Loucy (cell line): ENCODE measurements at regions not wholly inside any gene's neighbourhood (a gene's known extent, or its start where the extent isn't known, plus 50 kb on each side); places are given as distances from the start of the nearest gene placed in this dataset.

Source experiments
- H2AFZ ChIP-seq: fragments of 200-600 bp; sonication (generic); 2 replicates; pipeline ENCODE4 v1.6.0; 2016; ENCODE audit warnings: antibody characterized with exemption, mild to moderate bottlenecking, low read length, moderate library complexity
- H3F3A ChIP-seq: fragments of 200-600 bp; 2 replicates; pipeline ENCODE4 v1.6.0; 2016; ENCODE audit warnings: antibody characterized with exemption, low read depth, mild to moderate bottlenecking
- H3K27me3 ChIP-seq: fragments of 200-600 bp; sonication (generic); 2 replicates; pipeline ENCODE4 v1.6.1; 2014; ENCODE audit warnings: low read length, mild to moderate bottlenecking; ENCODE audit not compliant: insufficient read depth, poor library complexity, severe bottlenecking
- H3K36me3 ChIP-seq: fragments of 200-600 bp; sonication (generic); 2 replicates; pipeline ENCODE4 v1.6.1; 2016; ENCODE audit warnings: low read length; ENCODE audit not compliant: insufficient read depth
- H3K4me1 ChIP-seq: fragments of 200-600 bp; sonication (generic); 2 replicates; pipeline ENCODE4 v1.5.1; 2014; ENCODE audit warnings: low read length, mild to moderate bottlenecking; ENCODE audit not compliant: insufficient read depth, poor library complexity, severe bottlenecking
- H3K4me2 ChIP-seq: fragments of 200-600 bp; sonication (generic); 2 replicates; pipeline ENCODE4 v1.6.0; 2014; ENCODE audit warnings: antibody characterized with exemption, low read length, low read depth, mild to moderate bottlenecking; ENCODE audit not compliant: poor library complexity, severe bottlenecking
- H3K4me3 ChIP-seq: fragments of 200-600 bp; sonication (generic); 2 replicates; pipeline ENCODE4 v1.5.1; 2014; ENCODE audit warnings: low read length, mild to moderate bottlenecking, mixed read lengths; ENCODE audit not compliant: poor library complexity, severe bottlenecking
- H3K79me2 ChIP-seq: fragments of 200-600 bp; sonication (generic); 2 replicates; pipeline ENCODE4 v1.6.1; 2014; ENCODE audit warnings: low read length; ENCODE audit not compliant: insufficient read depth
- H3K9ac ChIP-seq: fragments of 200-600 bp; sonication (generic); 2 replicates; pipeline ENCODE4 v1.6.0; 2014; ENCODE audit warnings: mild to moderate bottlenecking, low read depth, low read length, moderate library complexity; ENCODE audit not compliant: poor library complexity, severe bottlenecking
- H3K9me2 ChIP-seq: fragments of 200-600 bp; sonication (generic); replicated peaks from 2 replicates; pipeline ENCODE4 v1.6.1; 2016; ENCODE audit warnings: low read depth, low read length, mixed read lengths
- H3K9me3 ChIP-seq: fragments of 200-600 bp; sonication (generic); 2 replicates; pipeline ENCODE4 v1.6.1; 2014; ENCODE audit warnings: mild to moderate bottlenecking, antibody characterized with exemption, low read length, low read depth; ENCODE audit not compliant: insufficient read depth
- H4K20me1 ChIP-seq: fragments of 200-600 bp; sonication (generic); 2 replicates; pipeline ENCODE4 v1.6.0; 2014; ENCODE audit warnings: antibody characterized with exemption, low read length, mild to moderate bottlenecking; ENCODE audit not compliant: insufficient read depth, poor library complexity, severe bottlenecking
- EZH2phosphoT487 ChIP-seq: fragments of 200-600 bp; IDR thresholded peaks from 2 replicates; pipeline ENCODE4 v1.6.1; 2018; ENCODE audit warnings: antibody characterized with exemption, mild to moderate bottlenecking, moderate library complexity, borderline replicate concordance
- TF ChIP-seq, protein P1 (sequence below): fragments of 200-600 bp; sonication (generic); conservative IDR thresholded peaks from 2 replicates; pipeline ENCODE4 v1.5.1; 2014; ENCODE audit warnings: mild to moderate bottlenecking, antibody characterized with exemption, low read length

DNA sequence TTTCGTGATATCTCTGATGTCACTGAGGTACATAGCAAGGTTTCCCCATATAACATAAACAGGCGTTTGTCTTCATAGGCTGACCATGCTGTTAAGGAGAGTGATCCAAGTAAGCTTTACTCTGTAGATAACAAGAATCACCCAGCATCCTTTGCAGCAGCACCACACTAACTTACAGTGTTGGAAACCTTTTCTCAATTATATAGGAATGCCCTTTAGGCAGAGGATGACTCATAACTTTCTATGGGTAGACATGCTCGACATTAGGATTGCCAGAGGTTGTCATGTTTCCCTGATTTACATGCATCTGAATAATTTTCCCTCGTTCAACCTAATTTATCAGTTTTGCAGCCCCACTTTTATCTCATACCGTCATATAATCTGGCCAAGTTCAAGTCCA lies 870.0 kb upstream of the CDH9 start:
- no peak overlapping the region for H2AFZ ChIP-seq
- no peaks in the 10 kb centered on the region for H3K27me3 ChIP-seq
- H4K20me1 ChIP-seq: no peaks in the 10 kb centered on the region
- H3K79me2 ChIP-seq: no peaks in the 10 kb centered on the region
- H3K9me3 ChIP-seq: no peaks in the 10 kb centered on the region
- H3K4me2 ChIP-seq: no peak overlapping the region
- no peaks in the 10 kb centered on the region for H3K9me2 ChIP-seq
- no peak overlapping the region for H3K9ac ChIP-seq
- no peaks in the 10 kb centered on the region for H3F3A ChIP-seq
- no peaks in the 10 kb centered on the region for H3K4me1 ChIP-seq
- H3K36me3 ChIP-seq: no peaks in the 10 kb centered on the region
- TF ChIP-seq, protein P1, sequence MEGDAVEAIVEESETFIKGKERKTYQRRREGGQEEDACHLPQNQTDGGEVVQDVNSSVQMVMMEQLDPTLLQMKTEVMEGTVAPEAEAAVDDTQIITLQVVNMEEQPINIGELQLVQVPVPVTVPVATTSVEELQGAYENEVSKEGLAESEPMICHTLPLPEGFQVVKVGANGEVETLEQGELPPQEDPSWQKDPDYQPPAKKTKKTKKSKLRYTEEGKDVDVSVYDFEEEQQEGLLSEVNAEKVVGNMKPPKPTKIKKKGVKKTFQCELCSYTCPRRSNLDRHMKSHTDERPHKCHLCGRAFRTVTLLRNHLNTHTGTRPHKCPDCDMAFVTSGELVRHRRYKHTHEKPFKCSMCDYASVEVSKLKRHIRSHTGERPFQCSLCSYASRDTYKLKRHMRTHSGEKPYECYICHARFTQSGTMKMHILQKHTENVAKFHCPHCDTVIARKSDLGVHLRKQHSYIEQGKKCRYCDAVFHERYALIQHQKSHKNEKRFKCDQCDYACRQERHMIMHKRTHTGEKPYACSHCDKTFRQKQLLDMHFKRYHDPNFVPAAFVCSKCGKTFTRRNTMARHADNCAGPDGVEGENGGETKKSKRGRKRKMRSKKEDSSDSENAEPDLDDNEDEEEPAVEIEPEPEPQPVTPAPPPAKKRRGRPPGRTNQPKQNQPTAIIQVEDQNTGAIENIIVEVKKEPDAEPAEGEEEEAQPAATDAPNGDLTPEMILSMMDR: no peak
- no peak for TF ChIP-seq EZH2phosphoT487
- no peak overlapping the region for H3K4me3 ChIP-seq

- no peak overlapping the region for H2AFZ ChIP-seq
Observed at GRCh38 chr5:27906931-27907601, 868.7 kb upstream of the CDH9 start.

GRCh38 chr5:27906481-27906880 lies 868.1 kb upstream of the CDH9 start:
- no peaks in the 10 kb centered on the region for H3K9me3 ChIP-seq
- no peaks in the 10 kb centered on the region for H3K36me3 ChIP-seq
- no peaks in the 10 kb centered on the region for H4K20me1 ChIP-seq
- H2AFZ ChIP-seq: no peak overlapping the region
- H3K9me2 ChIP-seq: no peaks in the 10 kb centered on the region
- H3K4me1 ChIP-seq: no peaks in the 10 kb centered on the region
- H3F3A ChIP-seq: no peaks in the 10 kb centered on the region
- TF ChIP-seq, protein P1: no peak
- TF ChIP-seq EZH2phosphoT487: no peak
- H3K9ac ChIP-seq: no peak overlapping the region
- H3K79me2 ChIP-seq: no peaks in the 10 kb centered on the region
- no peaks in the 10 kb centered on the region for H3K27me3 ChIP-seq
- H3K4me2 ChIP-seq: no peak overlapping the region
- H3K4me3 ChIP-seq: no peak overlapping the region

More at GRCh38 chr5:27906931-27907601, 868.7 kb upstream of the CDH9 start:
- no peaks in the 10 kb centered on the region for H4K20me1 ChIP-seq
- H3K79me2 ChIP-seq: no peaks in the 10 kb centered on the region
- H3K4me1 ChIP-seq: no peaks in the 10 kb centered on the region
- no peaks in the 10 kb centered on the region for H3F3A ChIP-seq
- no peaks in the 10 kb centered on the region for H3K36me3 ChIP-seq
- no peaks in the 10 kb centered on the region for H3K27me3 ChIP-seq
- H3K4me2 ChIP-seq: no peak overlapping the region
- H3K9me3 ChIP-seq: no peaks in the 10 kb centered on the region
- no peak overlapping the region for H3K4me3 ChIP-seq
- H3K9ac ChIP-seq: no peak overlapping the region
- TF ChIP-seq, protein P1: no peak
- TF ChIP-seq EZH2phosphoT487: no peak
- no peaks in the 10 kb centered on the region for H3K9me2 ChIP-seq
